LoVo (cell line): ENCODE measurements at regions not wholly inside any gene's neighbourhood (a gene's known extent, or its start where the extent isn't known, plus 50 kb on each side); places are given as distances from the start of the nearest gene placed in this dataset.

Source experiments
- DNase-seq: peaks from one replicate; pipeline ENCODE4 v3.0.0-alpha.2; 2016; ENCODE audit warnings: low spot score

- DNase-seq: no peak
These were observed 1080.5 kb downstream of the IGSF11 start for GRCh38 chr3:117954131-117954530.

- no peak for DNase-seq
These were observed 1079.5 kb downstream of the IGSF11 start for GRCh38 chr3:117955196-117955595.

- DNase-seq: no peak
These were observed 1076.6 kb downstream of the IGSF11 start for GRCh38 chr3:117958027-117958426.

- DNase-seq: no peak
These were observed 1071.9 kb downstream of the IGSF11 start for GRCh38 chr3:117962750-117963149.

GRCh38 chr3:117963858-117964257 lies 1070.8 kb downstream of the IGSF11 start:
- no peak for DNase-seq

- no peak for DNase-seq
These were observed 1069.8 kb downstream of the IGSF11 start for GRCh38 chr3:117964814-117965213.

GRCh38 chr3:117977504-117978228 lies 1057.0 kb downstream of the IGSF11 start:
- no peak for DNase-seq

- no peak for DNase-seq
These were observed 1055.2 kb downstream of the IGSF11 start for GRCh38 chr3:117979466-117979865.

- no peak for DNase-seq
These were observed 1047.4 kb downstream of the IGSF11 start for GRCh38 chr3:117987256-117987655.

GRCh38 chr3:117989982-117990381 lies 1044.7 kb downstream of the IGSF11 start:
- no peak for DNase-seq

- no peak for DNase-seq
These were observed 1044.0 kb downstream of the IGSF11 start for GRCh38 chr3:117990627-117991026.

GRCh38 chr3:117995842-117996437 lies 1038.7 kb downstream of the IGSF11 start:
- DNase-seq: no peak

GRCh38 chr3:117997201-117998049 lies 1037.2 kb downstream of the IGSF11 start:
- DNase-seq: peak; percentile 39

GRCh38 chr3:117998071-117998470 lies 1036.6 kb downstream of the IGSF11 start:
- no peak for DNase-seq

GRCh38 chr3:118000219-118000618 lies 1034.4 kb downstream of the IGSF11 start:
- DNase-seq: no peak

GRCh38 chr3:118001380-118001779 lies 1033.3 kb downstream of the IGSF11 start:
- no peak for DNase-seq

GRCh38 chr3:118011910-118012309 lies 1022.7 kb downstream of the IGSF11 start:
- no peak for DNase-seq

GRCh38 chr3:118029049-118029448 lies 1005.6 kb downstream of the IGSF11 start:
- no peak for DNase-seq

GRCh38 chr3:118036215-118036614 lies 998.4 kb downstream of the IGSF11 start:
- no peak for DNase-seq

- DNase-seq: no peak
These were observed 979.3 kb downstream of the IGSF11 start for GRCh38 chr3:118055381-118055780.

GRCh38 chr3:118057086-118057485 lies 977.6 kb downstream of the IGSF11 start:
- no peak for DNase-seq

GRCh38 chr3:118059096-118059495 lies 975.5 kb downstream of the IGSF11 start:
- no peak for DNase-seq

GRCh38 chr3:118067439-118067838 lies 967.2 kb downstream of the IGSF11 start:
- no peak for DNase-seq
